ENCODE measurements at regions not wholly inside any gene's neighbourhood (a gene's known extent, or its start where the extent isn't known, plus 50 kb on each side); places are given as distances from the start of the nearest gene placed in this dataset.

GRCh38 chr7:125184801-125185200 lies 255.2 kb upstream of the POT1 start:
- TF ChIP-seq CTCF (IDR thresholded peaks at IDR 0.05), result no peak
- no peak for TF ChIP-seq POLR2A (IDR thresholded peaks at IDR 0.05)
